ENCODE measurements at regions not wholly inside any gene's neighbourhood (a gene's known extent, or its start where the extent isn't known, plus 50 kb on each side); places are given as distances from the start of the nearest gene placed in this dataset.
"Not testable (repeated sequence)": the region's sequence is repeated elsewhere in the genome, so short reads cannot be mapped to it uniquely, and the experiment has no call there.

- no peaks in the 10 kb centered on the region for H3K36me3 ChIP-seq
- H3K27me3 ChIP-seq, result no peaks in the 10 kb centered on the region
- no peak for TF ChIP-seq POLR2A (IDR thresholded peaks at IDR 0.05)
- TF ChIP-seq, protein P1, sequence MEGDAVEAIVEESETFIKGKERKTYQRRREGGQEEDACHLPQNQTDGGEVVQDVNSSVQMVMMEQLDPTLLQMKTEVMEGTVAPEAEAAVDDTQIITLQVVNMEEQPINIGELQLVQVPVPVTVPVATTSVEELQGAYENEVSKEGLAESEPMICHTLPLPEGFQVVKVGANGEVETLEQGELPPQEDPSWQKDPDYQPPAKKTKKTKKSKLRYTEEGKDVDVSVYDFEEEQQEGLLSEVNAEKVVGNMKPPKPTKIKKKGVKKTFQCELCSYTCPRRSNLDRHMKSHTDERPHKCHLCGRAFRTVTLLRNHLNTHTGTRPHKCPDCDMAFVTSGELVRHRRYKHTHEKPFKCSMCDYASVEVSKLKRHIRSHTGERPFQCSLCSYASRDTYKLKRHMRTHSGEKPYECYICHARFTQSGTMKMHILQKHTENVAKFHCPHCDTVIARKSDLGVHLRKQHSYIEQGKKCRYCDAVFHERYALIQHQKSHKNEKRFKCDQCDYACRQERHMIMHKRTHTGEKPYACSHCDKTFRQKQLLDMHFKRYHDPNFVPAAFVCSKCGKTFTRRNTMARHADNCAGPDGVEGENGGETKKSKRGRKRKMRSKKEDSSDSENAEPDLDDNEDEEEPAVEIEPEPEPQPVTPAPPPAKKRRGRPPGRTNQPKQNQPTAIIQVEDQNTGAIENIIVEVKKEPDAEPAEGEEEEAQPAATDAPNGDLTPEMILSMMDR (IDR thresholded peaks at IDR 0.05), result no peak
- no peaks in the 10 kb centered on the region for H3K4me1 ChIP-seq
- no peak overlapping the region for H3K4me3 ChIP-seq
- no peak for DNase-seq
- H3K27ac ChIP-seq, result no peak overlapping the region
- H3K9me3 ChIP-seq, result no peaks in the 10 kb centered on the region
Measured at GRCh38 chrX:73962948-73963347, 110.4 kb upstream of the XIST start.

GRCh38 chrX:73961867-73962266 is 109.4 kb upstream of the XIST start:
- H3K36me3 ChIP-seq, H3K27ac ChIP-seq, H3K4me3 ChIP-seq, H3K9me3 ChIP-seq, DNase-seq, H3K4me1 ChIP-seq, H3K27me3 ChIP-seq: not testable (repeated sequence)

GRCh38 chrX:73944563-73944908 is 92.0 kb upstream of the XIST start:
- no peaks in the 10 kb centered on the region for H3K4me1 ChIP-seq
- H3K4me3 ChIP-seq, result peak overlapping the region; percentile 58 to 79 (median 68)
- H3K27me3 ChIP-seq, result no peaks in the 10 kb centered on the region
- no peaks in the 10 kb centered on the region for H3K36me3 ChIP-seq
- TF ChIP-seq, protein P1 (IDR thresholded peaks at IDR 0.05), result no peak
- TF ChIP-seq POLR2A (IDR thresholded peaks at IDR 0.05), result no peak
- H3K9me3 ChIP-seq, result no peaks in the 10 kb centered on the region
- peak overlapping the region; percentile 71 to 79 (median 75) for H3K27ac ChIP-seq
- DNase-seq, result no peak

DNA sequence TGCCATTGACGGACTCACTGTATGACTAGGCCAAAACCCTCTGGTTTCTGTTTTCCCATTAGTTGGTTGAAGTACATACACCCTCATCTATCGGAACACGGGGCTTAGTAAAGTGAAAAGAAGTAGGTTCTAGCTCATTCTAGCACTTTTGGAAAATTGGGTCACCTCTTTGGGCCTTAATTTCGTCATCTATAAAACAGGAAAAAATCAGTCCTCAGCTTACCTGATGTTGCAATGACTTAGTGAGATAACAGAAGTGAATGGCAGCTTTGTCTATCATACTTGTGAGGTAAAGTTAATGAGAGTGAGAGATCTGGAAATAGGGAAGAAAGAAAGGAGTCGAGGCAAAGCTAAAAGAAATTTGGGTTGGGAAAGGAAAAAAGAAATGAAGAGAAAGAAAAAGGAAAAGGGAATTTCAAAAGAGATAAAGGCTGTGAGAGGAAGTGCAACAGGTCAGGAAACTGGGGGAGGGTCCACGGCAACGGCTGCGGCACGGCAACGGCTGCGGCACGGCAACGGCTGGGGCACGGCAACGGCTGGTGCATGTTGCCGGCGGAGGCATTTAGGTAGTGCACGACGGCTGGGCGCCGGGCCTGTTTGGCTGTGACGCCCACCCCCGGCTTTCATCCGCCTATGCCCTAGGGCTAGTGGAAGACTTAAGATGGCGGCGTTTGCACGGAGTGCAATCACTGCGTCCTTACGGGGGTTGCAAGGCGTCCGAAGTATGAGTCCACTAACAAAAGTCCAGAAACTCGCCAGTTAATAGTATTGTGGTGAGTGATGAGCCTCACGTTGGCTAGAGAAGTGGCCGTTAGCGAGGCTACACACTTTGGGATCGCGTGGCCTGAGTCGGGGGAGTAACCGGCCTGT is 91.4 kb upstream of the XIST start:
- TF ChIP-seq, protein P1 (IDR thresholded peaks at IDR 0.05), result peak in 1 of 6 experiments; percentile 7
- TF ChIP-seq POLR2A (IDR thresholded peaks at IDR 0.05), result peak in 1 of 2 donors; percentile 43
- Histone ChIP-seq H3K27ac (peak overlapping the region; percentile 71 to 79 (median 75)), H3K9me3 (no peaks in the 10 kb centered on the region), H3K4me3 (peak overlapping the region; percentile 58 to 79 (median 68)), H3K36me3 (no peaks in the 10 kb centered on the region), H3K4me1 (no peaks in the 10 kb centered on the region), H3K27me3 (no peaks in the 10 kb centered on the region)
- DNase-seq, result peak; percentile 83 to 96 (median 89)

GRCh38 chrX:73940893-73941470 is 88.5 kb upstream of the XIST start:
- DNase-seq, result no peak
- H3K4me3 ChIP-seq, result no peak overlapping the region
- no peak for TF ChIP-seq POLR2A (IDR thresholded peaks at IDR 0.05)
- TF ChIP-seq, protein P1 (IDR thresholded peaks at IDR 0.05), result no peak
- H3K9me3 ChIP-seq, result no peaks in the 10 kb centered on the region
- no peaks in the 10 kb centered on the region for H3K4me1 ChIP-seq
- no peaks in the 10 kb centered on the region for H3K27me3 ChIP-seq
- H3K27ac ChIP-seq, result no peak overlapping the region
- no peaks in the 10 kb centered on the region for H3K36me3 ChIP-seq

GRCh38 chrX:73937843-73938242 is 85.3 kb upstream of the XIST start:
- not testable (repeated sequence) for H3K27me3 ChIP-seq, H3K9me3 ChIP-seq, H3K27ac ChIP-seq, H3K4me1 ChIP-seq, H3K36me3 ChIP-seq, H3K4me3 ChIP-seq
- DNase-seq, result peak in 2 of 3 donors; percentile 52 to 78
